Kidney epithelial cell (primary cell): ENCODE measurements at regions not wholly inside any gene's neighbourhood (a gene's known extent, or its start where the extent isn't known, plus 50 kb on each side); places are given as distances from the start of the nearest gene placed in this dataset.

Source experiments
- DNase-seq: peaks from one replicate; pipeline ENCODE4 v3.0.0-alpha.2; 2010; ENCODE audit warnings: low read depth
- H3K27me3 ChIP-seq: 2 replicates; pipeline ENCODE4 v1.6.0; 2011; ENCODE audit warnings: low read length; ENCODE audit not compliant: control insufficient read depth, insufficient read depth
- H3K36me3 ChIP-seq: 2 replicates; pipeline ENCODE4 v1.5.1; 2011; ENCODE audit warnings: low read length; ENCODE audit not compliant: control insufficient read depth, insufficient read depth
- H3K4me3 ChIP-seq: 2 replicates; pipeline ENCODE4 v1.5.1; 2011; ENCODE audit warnings: low read depth, mild to moderate bottlenecking, control low read depth, low read length
- CTCF ChIP-seq: IDR thresholded peaks from 2 replicates; pipeline ENCODE4 v1.5.1; 2011; ENCODE audit warnings: mild to moderate bottlenecking, moderate library complexity, low read length, control low read depth, inconsistent platforms; ENCODE audit not compliant: insufficient read depth, poor library complexity, severe bottlenecking

GRCh38 chr13:78826936-78827335 lies 168.0 kb upstream of the OBI1 start:
- DNase-seq = no peak
- Histone ChIP-seq H3K36me3 (no peaks in the 10 kb centered on the region), H3K27me3 (no peaks in the 10 kb centered on the region), H3K4me3 (no peak overlapping the region)
- TF ChIP-seq CTCF = no peak

- H3K36me3 ChIP-seq = no peaks in the 10 kb centered on the region
- DNase-seq = no peak
- H3K4me3 ChIP-seq = no peak overlapping the region
- no peak for TF ChIP-seq CTCF
- no peaks in the 10 kb centered on the region for H3K27me3 ChIP-seq
Measured at GRCh38 chr13:78826312-78826711, 167.4 kb upstream of the OBI1 start.

GRCh38 chr13:78820541-78820940 lies 161.6 kb upstream of the OBI1 start:
- Histone ChIP-seq H3K36me3 (no peaks in the 10 kb centered on the region), H3K4me3 (no peak overlapping the region)
- TF ChIP-seq CTCF = no peak

DNA sequence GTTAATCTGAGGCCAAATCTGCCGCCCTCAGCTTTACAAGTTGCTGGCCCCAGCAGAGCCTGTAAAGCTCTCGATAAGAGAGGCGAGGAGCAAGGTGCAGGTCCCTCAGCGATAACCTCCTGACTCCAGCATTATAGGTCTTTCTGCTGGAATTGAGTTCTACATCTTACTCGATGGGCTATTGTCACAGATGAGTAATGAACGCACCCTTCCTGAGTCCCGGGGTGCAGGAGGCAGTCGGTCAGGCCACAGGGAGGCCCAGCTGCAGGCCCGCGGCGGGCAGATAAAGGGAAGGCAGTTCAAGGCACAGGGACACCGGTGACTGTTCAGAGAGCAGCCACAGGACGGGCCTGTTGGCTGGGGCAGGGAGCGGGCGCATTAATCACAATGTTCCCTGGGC lies 157.6 kb upstream of the OBI1 start:
- TF ChIP-seq CTCF = no peak
- no peak overlapping the region for H3K4me3 ChIP-seq
- DNase-seq = no peak
- H3K36me3 ChIP-seq = no peaks in the 10 kb centered on the region
- no peaks in the 10 kb centered on the region for H3K27me3 ChIP-seq

More at GRCh38 chr13:78820541-78820940, 161.6 kb upstream of the OBI1 start:
- no peaks in the 10 kb centered on the region for H3K27me3 ChIP-seq
- no peak for DNase-seq

DNA sequence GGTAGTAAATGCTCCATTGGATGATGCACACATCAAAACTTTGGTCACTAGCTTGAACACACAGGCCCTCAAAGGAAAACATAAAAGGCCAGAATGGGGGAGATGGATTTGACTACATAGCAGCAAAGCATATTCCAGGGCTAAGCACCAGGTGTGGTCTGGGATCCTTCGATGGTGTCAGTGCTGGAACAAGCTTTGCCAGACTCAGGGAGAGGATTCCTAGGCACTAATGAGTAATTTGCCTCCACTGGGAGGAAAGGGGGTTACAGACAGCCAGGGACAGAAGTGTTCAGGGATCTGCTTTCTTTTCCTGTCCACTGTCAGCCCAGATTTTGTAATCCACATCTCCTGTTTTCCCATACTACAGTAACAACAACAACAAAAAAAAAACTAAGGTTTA lies 157.2 kb upstream of the OBI1 start:
- no peak for TF ChIP-seq CTCF
- no peak for DNase-seq
- H3K27me3 ChIP-seq = no peaks in the 10 kb centered on the region
- H3K36me3 ChIP-seq = no peaks in the 10 kb centered on the region
- no peak overlapping the region for H3K4me3 ChIP-seq

DNA sequence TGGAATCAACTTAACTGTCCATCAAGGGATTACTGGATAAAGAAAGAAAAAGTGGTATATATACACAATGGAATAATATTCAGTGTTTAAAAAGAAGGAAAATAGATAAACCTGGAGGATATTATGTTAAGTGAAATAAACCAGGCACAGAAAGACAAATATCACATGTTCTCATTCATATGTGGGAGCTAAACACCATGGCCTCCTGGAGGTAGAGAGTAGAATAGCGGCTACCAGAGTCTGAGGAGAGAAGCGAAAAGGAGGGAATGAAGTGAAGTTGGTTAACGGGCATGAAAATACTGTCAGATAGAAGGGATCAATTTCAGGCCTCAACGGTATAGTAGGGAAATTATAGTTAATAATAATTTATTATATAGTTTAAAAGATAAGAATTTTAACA lies 147.5 kb upstream of the OBI1 start:
- TF ChIP-seq CTCF = peak; percentile 36
- DNase-seq = no peak
- H3K4me3 ChIP-seq = no peak overlapping the region

More for the DNA sequence above, 147.5 kb upstream of the OBI1 start:
- Histone ChIP-seq H3K27me3 (no peaks in the 10 kb centered on the region), H3K36me3 (no peaks in the 10 kb centered on the region)
